Vagina (tissue), 2 donors: ENCODE measurements at regions not wholly inside any gene's neighbourhood (a gene's known extent, or its start where the extent isn't known, plus 50 kb on each side); places are given as distances from the start of the nearest gene placed in this dataset.

Source experiments
- DNase-seq, 2 donors: peaks; one replicate each; pipeline ENCODE4 v3.0.0-alpha.2; 2017; ENCODE audit errors: extremely low spot score in 2 of 2
- H3K27ac ChIP-seq: fragments of 200-600 bp; sonication (generic); one replicate; pipeline ENCODE4 v1.5.1; 2019
- H3K27me3 ChIP-seq: fragments of 200-600 bp; sonication (generic); one replicate; pipeline ENCODE4 v1.5.1; 2019
- H3K36me3 ChIP-seq, 2 donors: fragments of 200-600 bp; sonication (generic); one replicate each; pipeline ENCODE4 v1.5.1; 2017 to 2019
- H3K4me1 ChIP-seq: fragments of 200-600 bp; sonication (generic); one replicate; pipeline ENCODE4 v1.5.1; 2019
- H3K4me3 ChIP-seq, 2 donors: fragments of 200-600 bp; sonication (generic); 1 replicate in 1 of 2; 2 replicates in 1 of 2; pipeline ENCODE4 v1.5.1; 2016 to 2019
- H3K9me3 ChIP-seq: fragments of 200-600 bp; sonication (generic); one replicate; pipeline ENCODE4 v1.5.1; 2019
- CTCF ChIP-seq, 3 experiments: fragments of 450-650 bp in 2 of 3; fragments of 200-600 bp in 1 of 3; sonication (generic) in 1 of 3; IDR thresholded peaks; one replicate each; pipeline ENCODE4 v1.5.1; 2017 to 2019; ENCODE audit warnings: antibody characterized with exemption in 3 of 3, mild to moderate bottlenecking in 2 of 3, moderate library complexity in 2 of 3
- POLR2A ChIP-seq, 2 donors: fragments of 450-650 bp; IDR thresholded peaks; one replicate each; pipeline ENCODE4 v1.6.1; 2017; ENCODE audit warnings: antibody characterized with exemption in 2 of 2, mild to moderate bottlenecking in 2 of 2, moderate library complexity in 2 of 2
- POLR2AphosphoS5 ChIP-seq, 2 donors: sonication (generic); formaldehyde crosslinking; IDR thresholded peaks; one replicate each; pipeline ENCODE4 v1.9.0; 2017; ENCODE audit warnings: antibody characterized with exemption in 2 of 2, mild to moderate bottlenecking in 2 of 2, low read depth in 1 of 2; ENCODE audit not compliant: insufficient read depth in 1 of 2
- intact Hi-C: fragments of 100-400 bp; cut with DNase I; formaldehyde crosslinking; loops from one replicate; pipeline ENCODE4 v1.15.1; 2023

GRCh38 chr7:67408109-67408508 is 411.5 kb downstream of the TYW1 start:
- intact Hi-C loops: no loop called here
- no peak overlapping the region for H3K27ac ChIP-seq
- no peaks in the 10 kb centered on the region for H3K9me3 ChIP-seq
- no peak for DNase-seq
- TF ChIP-seq CTCF (IDR thresholded peaks at IDR 0.05) (no peak), POLR2A (IDR thresholded peaks at IDR 0.05) (no peak), POLR2AphosphoS5 (IDR thresholded peaks at IDR 0.05; ENCODE audit: insufficient read depth in 1 of 2, low read depth in 1 of 2) (no peak)
- no peaks in the 10 kb centered on the region for H3K36me3 ChIP-seq
- H3K4me3 ChIP-seq: no peak overlapping the region
- H3K4me1 ChIP-seq: no peaks in the 10 kb centered on the region
- H3K27me3 ChIP-seq: no peaks in the 10 kb centered on the region

- Histone ChIP-seq H3K4me3 (no peak overlapping the region), H3K36me3 (no peaks in the 10 kb centered on the region), H3K27ac (no peak overlapping the region), H3K4me1 (no peaks in the 10 kb centered on the region), H3K9me3 (no peaks in the 10 kb centered on the region), H3K27me3 (no peaks in the 10 kb centered on the region)
- TF ChIP-seq POLR2A (IDR thresholded peaks at IDR 0.05) (no peak), POLR2AphosphoS5 (IDR thresholded peaks at IDR 0.05; ENCODE audit: insufficient read depth in 1 of 2, low read depth in 1 of 2) (no peak)
- intact Hi-C loops: no loop called here
- no peak for DNase-seq
Measured at GRCh38 chr7:67413670-67414069, 417.0 kb downstream of the TYW1 start.

GRCh38 chr7:67414858-67415257 is 418.2 kb downstream of the TYW1 start:
- no peaks in the 10 kb centered on the region for H3K9me3 ChIP-seq
- no peaks in the 10 kb centered on the region for H3K36me3 ChIP-seq
- intact Hi-C loops: no loop called here
- TF ChIP-seq CTCF (IDR thresholded peaks at IDR 0.05): no peak
- no peak for TF ChIP-seq POLR2A (IDR thresholded peaks at IDR 0.05)
- TF ChIP-seq POLR2AphosphoS5 (IDR thresholded peaks at IDR 0.05; ENCODE audit: insufficient read depth in 1 of 2, low read depth in 1 of 2): no peak
- H3K4me1 ChIP-seq: no peaks in the 10 kb centered on the region
- H3K27ac ChIP-seq: no peak overlapping the region
- no peaks in the 10 kb centered on the region for H3K27me3 ChIP-seq
- DNase-seq: no peak
- no peak overlapping the region for H3K4me3 ChIP-seq

- Histone ChIP-seq H3K27ac (no peak overlapping the region), H3K36me3 (no peaks in the 10 kb centered on the region), H3K4me1 (no peaks in the 10 kb centered on the region), H3K27me3 (no peaks in the 10 kb centered on the region), H3K9me3 (no peaks in the 10 kb centered on the region), H3K4me3 (no peak overlapping the region)
- TF ChIP-seq POLR2A (IDR thresholded peaks at IDR 0.05) (no peak), POLR2AphosphoS5 (IDR thresholded peaks at IDR 0.05; ENCODE audit: insufficient read depth in 1 of 2, low read depth in 1 of 2) (no peak), CTCF (IDR thresholded peaks at IDR 0.05) (no peak)
- intact Hi-C loops: loop anchor here (5.0 kb wide), 1 partner anchor 365 kb away; no protein-coding TSS in a partner anchor
- DNase-seq: no peak
Measured at GRCh38 chr7:67422601-67423000, 426.0 kb downstream of the TYW1 start.

- TF ChIP-seq CTCF (IDR thresholded peaks at IDR 0.05) (no peak), POLR2AphosphoS5 (IDR thresholded peaks at IDR 0.05; ENCODE audit: insufficient read depth in 1 of 2, low read depth in 1 of 2) (no peak), POLR2A (IDR thresholded peaks at IDR 0.05) (no peak)
- Histone ChIP-seq H3K4me3 (no peak overlapping the region), H3K27ac (no peak overlapping the region), H3K27me3 (no peaks in the 10 kb centered on the region), H3K36me3 (no peaks in the 10 kb centered on the region), H3K4me1 (no peaks in the 10 kb centered on the region), H3K9me3 (no peaks in the 10 kb centered on the region)
- DNase-seq: no peak
- intact Hi-C loops: loop anchor here (5.0 kb wide), 1 partner anchor 364 kb away; no protein-coding TSS in a partner anchor
Measured at GRCh38 chr7:67423065-67423464, 426.4 kb downstream of the TYW1 start.
